ENCODE measurements at regions not wholly inside any gene's neighbourhood (a gene's known extent, or its start where the extent isn't known, plus 50 kb on each side); places are given as distances from the start of the nearest gene placed in this dataset.
A peak's percentile ranks its signal among the peaks of the same experiment; 100 is the strongest.
"Not testable (repeated sequence)": the region's sequence is repeated elsewhere in the genome, so short reads cannot be mapped to it uniquely, and the experiment has no call there.

GRCh38 chr5:174828804-174829510, 104.6 kb downstream of the MSX2 start:
- DNase-seq = no peak

DNA sequence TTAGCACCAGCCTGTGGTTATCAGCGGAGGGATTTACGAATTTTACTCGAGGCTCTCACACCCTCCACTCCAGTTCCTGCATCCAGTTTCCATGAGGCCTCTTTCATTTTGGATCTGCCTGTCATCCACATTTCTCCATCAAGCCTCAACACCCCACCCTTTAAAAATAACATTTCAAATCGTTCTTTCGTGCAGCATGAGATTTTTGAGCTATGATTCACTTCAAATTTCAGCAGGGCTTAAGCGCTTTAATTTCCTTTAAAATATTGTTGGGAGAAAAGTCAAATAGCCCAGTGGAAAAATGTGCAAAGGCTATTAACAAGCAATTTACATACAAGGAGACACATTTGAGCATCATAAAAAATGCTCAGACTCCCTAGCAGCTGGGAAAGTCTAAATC, 103.2 kb downstream of the MSX2 start:
- no peak for DNase-seq

- DNase-seq = no peak
These were observed 101.2 kb downstream of the MSX2 start for GRCh38 chr5:174825587-174825986.

DNA sequence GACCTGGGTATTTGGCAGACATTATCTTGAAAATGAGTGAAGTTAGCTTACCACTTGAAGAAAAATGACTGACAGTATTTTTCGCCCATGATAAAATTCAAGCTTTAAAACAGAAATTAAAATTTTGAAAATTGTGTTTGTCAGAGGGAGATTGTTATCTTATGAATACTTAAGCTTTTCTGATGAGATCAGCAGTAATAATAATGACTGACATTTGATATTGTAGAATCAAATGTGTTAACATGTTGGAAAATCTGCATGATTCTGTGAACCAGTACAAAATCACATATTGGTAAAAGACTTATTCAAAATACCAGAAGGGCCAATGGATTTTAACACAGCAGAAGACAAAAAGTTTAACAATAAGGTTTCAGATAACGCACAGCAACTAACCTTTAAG, 94.0 kb downstream of the MSX2 start:
- DNase-seq = no peak

- DNase-seq = no peak
These were observed 93.2 kb downstream of the MSX2 start for GRCh38 chr5:174817610-174818009.

- no peak for DNase-seq
These were observed 92.5 kb downstream of the MSX2 start for GRCh38 chr5:174816858-174817257.

DNA sequence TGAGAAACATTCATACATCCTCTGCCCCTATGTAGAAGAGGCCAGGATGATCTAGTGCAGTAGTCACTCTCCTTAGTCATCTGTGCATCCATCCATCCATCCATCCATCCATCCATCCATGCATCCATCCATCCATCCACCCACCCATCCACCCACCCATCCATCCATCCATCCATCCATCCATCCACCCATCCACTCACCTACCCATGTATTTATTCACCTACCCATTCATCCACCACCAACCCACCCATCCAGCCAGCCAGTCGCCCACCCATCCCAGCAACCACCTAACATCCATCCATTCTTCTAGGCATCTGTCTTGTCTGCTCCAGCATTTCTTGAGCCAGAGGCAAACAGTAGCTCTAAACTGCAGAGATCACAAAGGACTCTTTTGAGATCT, 87.1 kb downstream of the MSX2 start:
- DNase-seq = no peak

DNA sequence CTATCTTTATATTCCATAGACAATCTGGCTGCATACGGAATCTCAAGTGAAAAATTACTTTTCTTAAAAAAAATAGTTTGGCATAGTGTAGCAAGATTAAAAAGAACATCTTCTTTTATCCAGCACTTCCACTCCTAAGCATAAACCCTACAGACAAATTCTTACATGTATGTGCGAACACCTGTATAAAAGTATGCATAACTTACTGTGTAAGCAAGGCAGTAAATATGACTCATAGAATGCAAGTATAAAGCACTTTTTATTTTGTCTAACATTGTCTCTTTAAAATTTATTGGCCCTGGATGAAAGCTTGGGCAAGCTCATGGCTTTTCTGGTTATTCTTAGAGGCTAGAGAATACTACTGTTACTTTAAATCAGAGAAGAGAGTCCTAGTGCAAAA, 86.4 kb downstream of the MSX2 start:
- no peak for DNase-seq

DNA sequence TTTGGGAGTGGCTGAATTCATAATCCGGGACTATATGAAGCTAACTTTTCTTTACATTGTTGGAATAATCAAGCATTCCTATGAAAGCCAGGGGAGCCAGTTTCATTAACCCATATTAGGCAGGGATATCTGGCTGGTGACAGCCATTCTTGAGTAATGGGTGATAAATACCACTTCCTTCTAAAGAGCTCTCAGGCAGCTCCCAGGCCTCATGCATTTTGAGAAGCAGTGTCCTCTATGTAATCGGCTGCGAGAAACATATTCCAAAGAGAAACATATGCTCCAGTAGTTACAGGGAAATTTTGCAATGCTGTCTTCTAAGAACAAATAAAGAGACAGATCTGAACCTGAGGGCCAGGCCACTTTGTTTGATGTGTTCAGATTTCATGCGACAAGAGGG, 83.1 kb downstream of the MSX2 start:
- DNase-seq = no peak

DNA sequence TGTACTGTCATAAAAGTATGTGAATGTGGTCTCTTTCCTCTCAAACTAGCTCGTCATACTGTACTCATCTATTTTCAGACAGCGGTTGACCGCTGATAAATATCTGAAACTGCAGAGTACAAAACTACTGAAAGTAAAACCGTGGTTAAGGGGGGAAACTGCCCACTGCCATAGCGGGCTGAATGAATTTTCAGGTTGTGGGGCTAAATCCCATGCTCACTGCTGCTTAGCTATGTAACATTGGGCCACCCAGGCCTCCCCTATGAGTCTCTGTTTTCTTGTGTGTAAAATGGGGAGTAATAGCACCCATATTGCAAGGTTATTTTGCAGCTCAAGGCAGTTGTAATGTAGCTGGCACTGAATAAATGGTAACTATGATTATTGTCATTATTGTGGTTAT, 82.3 kb downstream of the MSX2 start:
- DNase-seq = no peak

DNA sequence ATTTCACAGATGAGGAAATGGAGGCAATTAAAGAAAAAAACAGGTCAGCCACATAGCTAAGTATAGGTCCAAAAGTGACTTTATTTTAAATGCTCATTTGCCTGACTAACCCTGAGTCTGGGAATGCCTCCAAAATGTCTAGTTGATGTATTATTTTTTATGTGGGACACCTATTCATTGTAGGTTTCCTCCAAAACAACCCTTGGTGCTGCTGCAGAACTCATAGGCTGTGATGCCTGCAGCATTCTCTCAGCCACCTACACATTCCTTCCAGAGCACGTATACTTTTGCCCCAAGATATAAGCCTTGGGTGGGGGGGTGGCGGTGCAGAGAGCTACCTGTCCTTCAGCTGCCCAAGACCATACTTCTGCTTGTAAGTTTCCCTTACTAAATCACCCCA, 77.4 kb downstream of the MSX2 start:
- DNase-seq = no peak

GRCh38 chr5:174800435-174800834, 76.1 kb downstream of the MSX2 start:
- DNase-seq = no peak

GRCh38 chr5:174799121-174799520, 74.7 kb downstream of the MSX2 start:
- no peak for DNase-seq

- no peak for DNase-seq
These were observed 74.2 kb downstream of the MSX2 start for GRCh38 chr5:174798551-174798951.

- DNase-seq = no peak
These were observed 72.4 kb downstream of the MSX2 start for GRCh38 chr5:174796711-174797192.

- no peak for DNase-seq
These were observed 70.7 kb downstream of the MSX2 start for GRCh38 chr5:174794931-174795672.

DNA sequence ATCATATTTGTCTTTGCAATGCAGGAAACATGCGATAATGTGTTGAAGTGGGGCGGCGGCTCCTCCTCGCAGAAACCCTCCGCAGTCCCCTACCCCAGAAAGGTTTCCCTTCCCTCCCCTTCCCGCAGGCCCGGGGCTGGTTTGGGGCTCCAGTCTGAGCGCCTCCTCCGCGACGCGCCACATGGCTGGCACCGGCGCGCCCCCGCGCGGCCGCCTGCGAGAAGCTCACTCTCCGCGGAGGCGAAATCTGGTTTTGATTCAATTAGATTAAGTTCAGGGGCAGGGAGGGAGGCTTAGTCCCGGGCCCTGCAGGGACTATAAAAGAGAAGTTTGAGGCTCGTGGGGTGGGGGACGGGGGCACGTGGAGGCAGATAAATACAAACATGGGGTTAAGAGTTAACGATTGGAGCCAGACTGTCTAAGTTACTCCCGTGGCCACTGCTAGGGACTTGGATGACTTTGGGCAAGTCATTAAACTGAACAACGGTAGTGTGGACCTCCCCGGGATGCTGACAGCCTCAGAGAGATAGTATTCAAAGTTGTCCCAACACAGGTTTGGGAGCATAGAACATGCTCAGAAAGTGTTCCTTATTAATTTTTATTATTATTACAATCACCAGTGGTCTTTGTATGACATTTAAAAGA, 69.4 kb downstream of the MSX2 start:
- peak; percentile 38 for DNase-seq

GRCh38 chr5:174793076-174793475, 68.7 kb downstream of the MSX2 start:
- no peak for DNase-seq

- DNase-seq = not testable (repeated sequence)
These were observed 67.9 kb downstream of the MSX2 start for GRCh38 chr5:174792265-174792664.

GRCh38 chr5:174790906-174791305, 66.5 kb downstream of the MSX2 start:
- DNase-seq = no peak

GRCh38 chr5:174789596-174789995, 65.2 kb downstream of the MSX2 start:
- no peak for DNase-seq

DNA sequence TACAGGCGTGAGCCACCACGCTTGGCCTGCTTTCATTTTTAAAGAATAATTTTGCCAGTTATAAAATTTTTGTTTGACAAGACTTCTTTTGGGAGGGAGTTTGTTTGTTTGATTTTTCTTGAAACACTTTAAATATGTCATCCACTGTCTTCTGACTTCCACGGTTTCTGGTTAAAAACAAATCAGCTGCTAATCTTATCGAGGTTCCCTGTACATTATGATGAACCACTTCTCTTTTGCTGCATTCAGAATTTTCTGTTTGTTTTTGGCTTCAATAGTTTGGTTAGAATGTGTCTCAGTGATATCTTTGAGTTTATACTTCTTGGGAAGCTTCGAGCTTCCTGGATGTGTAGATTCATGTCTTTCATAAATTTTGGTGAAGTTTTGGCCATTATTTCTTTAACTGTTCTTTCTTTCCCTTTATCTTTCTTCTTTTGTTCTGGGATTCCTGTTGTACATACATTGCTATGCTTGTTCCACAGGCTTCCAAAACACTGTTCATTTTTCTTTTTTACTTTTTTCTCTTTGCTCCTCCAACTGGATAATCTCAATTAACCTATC, 60.8 kb downstream of the MSX2 start:
- no peak for DNase-seq

Data from NCI-H1105 treated with DMSO at 0.1 percent for 48 hours (cell line).